Upper lobe of left lung (tissue), 4 donors: ENCODE measurements at regions not wholly inside any gene's neighbourhood (a gene's known extent, or its start where the extent isn't known, plus 50 kb on each side); places are given as distances from the start of the nearest gene placed in this dataset.

Experiments
- EP300 ChIP-seq, 4 donors: sonication (generic); formaldehyde crosslinking; IDR thresholded peaks; one replicate each; pipeline ENCODE4 v1.5.1; 2017; ENCODE audit warnings: antibody characterized with exemption in 4 of 4, control low read depth in 2 of 4
- POLR2A ChIP-seq, 4 donors: fragments of 450-650 bp; IDR thresholded peaks; one replicate each; pipeline ENCODE4 v1.5.1; 2016 to 2017; ENCODE audit warnings: antibody characterized with exemption in 4 of 4, mild to moderate bottlenecking in 2 of 4
- POLR2AphosphoS5 ChIP-seq, 2 donors: sonication (generic); formaldehyde crosslinking; IDR thresholded peaks; one replicate each; pipeline ENCODE4 v1.5.1; 2017; ENCODE audit warnings: antibody characterized with exemption in 2 of 2
- TF ChIP-seq, protein P1 (sequence below), 6 experiments: fragments of 450-650 bp in 4 of 6; fragments of 200-600 bp in 2 of 6; sonication (generic) in 2 of 6; IDR thresholded peaks; one replicate each; pipeline ENCODE4 v1.5.1; 2016 to 2019; ENCODE audit warnings: antibody characterized with exemption in 6 of 6

DNA sequence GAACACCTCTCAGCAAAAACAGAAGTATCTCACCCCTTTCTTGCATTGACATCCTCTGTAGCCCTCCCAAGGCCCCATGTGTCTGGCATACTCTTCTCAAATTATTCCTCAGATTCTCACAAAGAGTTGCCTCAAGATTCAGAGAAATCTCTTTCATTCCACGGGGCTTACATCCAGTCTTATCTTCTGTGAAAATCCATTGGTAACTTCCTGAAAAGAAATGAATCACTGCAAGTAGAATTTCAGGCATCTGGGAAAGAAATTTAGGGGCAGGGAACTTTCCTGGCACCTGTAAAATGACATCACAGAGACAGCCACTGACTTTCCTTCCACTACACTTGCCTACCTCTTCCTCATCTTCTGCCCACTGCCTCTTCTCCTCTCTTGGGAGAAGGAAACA is 182.5 kb upstream of the ARHGEF9 start:
- TF ChIP-seq POLR2A (IDR thresholded peaks at IDR 0.05) (no peak), EP300 (IDR thresholded peaks at IDR 0.05) (no peak), POLR2AphosphoS5 (IDR thresholded peaks at IDR 0.05) (no peak)
- TF ChIP-seq, protein P1, sequence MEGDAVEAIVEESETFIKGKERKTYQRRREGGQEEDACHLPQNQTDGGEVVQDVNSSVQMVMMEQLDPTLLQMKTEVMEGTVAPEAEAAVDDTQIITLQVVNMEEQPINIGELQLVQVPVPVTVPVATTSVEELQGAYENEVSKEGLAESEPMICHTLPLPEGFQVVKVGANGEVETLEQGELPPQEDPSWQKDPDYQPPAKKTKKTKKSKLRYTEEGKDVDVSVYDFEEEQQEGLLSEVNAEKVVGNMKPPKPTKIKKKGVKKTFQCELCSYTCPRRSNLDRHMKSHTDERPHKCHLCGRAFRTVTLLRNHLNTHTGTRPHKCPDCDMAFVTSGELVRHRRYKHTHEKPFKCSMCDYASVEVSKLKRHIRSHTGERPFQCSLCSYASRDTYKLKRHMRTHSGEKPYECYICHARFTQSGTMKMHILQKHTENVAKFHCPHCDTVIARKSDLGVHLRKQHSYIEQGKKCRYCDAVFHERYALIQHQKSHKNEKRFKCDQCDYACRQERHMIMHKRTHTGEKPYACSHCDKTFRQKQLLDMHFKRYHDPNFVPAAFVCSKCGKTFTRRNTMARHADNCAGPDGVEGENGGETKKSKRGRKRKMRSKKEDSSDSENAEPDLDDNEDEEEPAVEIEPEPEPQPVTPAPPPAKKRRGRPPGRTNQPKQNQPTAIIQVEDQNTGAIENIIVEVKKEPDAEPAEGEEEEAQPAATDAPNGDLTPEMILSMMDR (IDR thresholded peaks at IDR 0.05) = no peak
